Osteoblast (primary cell): ENCODE measurements at regions not wholly inside any gene's neighbourhood (a gene's known extent, or its start where the extent isn't known, plus 50 kb on each side); places are given as distances from the start of the nearest gene placed in this dataset.
"Not testable (repeated sequence)": the region's sequence is repeated elsewhere in the genome, so short reads cannot be mapped to it uniquely, and the experiment has no call there.

ENCODE experiments used
- DNase-seq: peaks from one replicate; pipeline ENCODE4 v3.0.0; 2011; ENCODE audit warnings: low spot score, mixed read lengths; ENCODE audit not compliant: insufficient read length; ENCODE audit errors: missing footprints
- H2AFZ ChIP-seq: 2 replicates; pipeline ENCODE4 v1.6.0; 2011; ENCODE audit warnings: mild to moderate bottlenecking, low read length
- H3K27ac ChIP-seq: 2 replicates; pipeline ENCODE4 v1.5.1; 2011; ENCODE audit warnings: mild to moderate bottlenecking, low read depth, low read length, moderate library complexity
- H3K27me3 ChIP-seq: 2 replicates; pipeline ENCODE4 v1.6.0; 2012; ENCODE audit warnings: mild to moderate bottlenecking, control low read depth, inconsistent platforms, low read length, moderate library complexity; ENCODE audit not compliant: insufficient read depth
- H3K36me3 ChIP-seq: 2 replicates; pipeline ENCODE4 v1.5.1; 2011; ENCODE audit warnings: mild to moderate bottlenecking, low read length, control low read depth, moderate library complexity; ENCODE audit not compliant: insufficient read depth
- H3K4me1 ChIP-seq: 2 replicates; pipeline ENCODE4 v1.5.1; 2011; ENCODE audit warnings: mild to moderate bottlenecking, low read length, control low read depth, moderate library complexity; ENCODE audit not compliant: insufficient read depth
- H3K4me2 ChIP-seq: 2 replicates; pipeline ENCODE4 v1.6.0; 2011; ENCODE audit warnings: mild to moderate bottlenecking, low read length; ENCODE audit not compliant: insufficient read depth
- H3K4me3 ChIP-seq: fragments of 200-600 bp; sonication (generic); 3 replicates; pipeline ENCODE4 v1.5.1; 2012; ENCODE audit warnings: mild to moderate bottlenecking, low read length, inconsistent platforms; ENCODE audit not compliant: insufficient read depth
- H3K79me2 ChIP-seq: 2 replicates; pipeline ENCODE4 v1.6.0; 2012; ENCODE audit warnings: mild to moderate bottlenecking, low read length, control low read depth, inconsistent platforms; ENCODE audit not compliant: insufficient read depth
- H3K9me3 ChIP-seq: 2 replicates; pipeline ENCODE4 v1.5.1; 2011; ENCODE audit warnings: low read depth, low read length, control low read depth
- H4K20me1 ChIP-seq: 2 replicates; pipeline ENCODE4 v1.6.0; 2012; ENCODE audit warnings: mild to moderate bottlenecking, low read length, control low read depth; ENCODE audit not compliant: insufficient read depth
- TF ChIP-seq, protein P1 (sequence below): IDR thresholded peaks from 2 replicates; pipeline ENCODE4 v1.5.1; 2011; ENCODE audit warnings: mild to moderate bottlenecking, low read depth, low read length, moderate library complexity; ENCODE audit errors: extremely low read depth

DNA sequence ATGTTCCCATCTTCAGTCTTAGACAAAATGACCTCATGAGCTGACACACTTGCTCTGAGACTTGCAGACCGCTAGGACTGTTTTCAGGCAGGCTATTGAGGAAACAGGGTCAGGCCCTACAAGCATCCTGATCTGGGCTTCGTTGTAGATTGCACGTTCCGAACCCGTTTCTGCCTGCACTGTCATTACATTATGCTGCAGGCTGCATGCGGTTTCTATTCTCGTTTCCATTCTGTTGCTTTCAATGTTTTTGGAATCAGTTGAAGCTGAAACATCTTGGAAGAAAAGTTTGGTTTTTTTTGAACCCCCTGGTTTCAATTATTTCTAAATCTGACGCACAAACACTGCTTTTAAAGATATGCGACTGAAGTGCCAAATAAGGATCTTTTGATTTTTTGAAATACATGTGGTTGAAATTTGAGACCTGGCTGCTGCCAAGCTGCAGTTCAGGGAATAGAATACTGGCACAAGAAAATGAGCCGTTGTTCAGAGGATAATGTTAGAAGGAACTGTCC, 716.1 kb upstream of the INTU start:
- Histone ChIP-seq H3K36me3 (no peaks in the 10 kb centered on the region), H3K4me2 (peak overlapping the region; percentile 79), H4K20me1 (no peaks in the 10 kb centered on the region), H2AFZ (peak overlapping the region; percentile 89), H3K27ac (peak overlapping the region; percentile 47), H3K4me1 (peaks cover 21% of the 10 kb centered on the region), H3K4me3 (peak overlapping the region; percentile 59), H3K27me3 (no peaks in the 10 kb centered on the region), H3K9me3 (no peaks in the 10 kb centered on the region), H3K79me2 (no peaks in the 10 kb centered on the region)
- no peak for DNase-seq
- TF ChIP-seq, protein P1, sequence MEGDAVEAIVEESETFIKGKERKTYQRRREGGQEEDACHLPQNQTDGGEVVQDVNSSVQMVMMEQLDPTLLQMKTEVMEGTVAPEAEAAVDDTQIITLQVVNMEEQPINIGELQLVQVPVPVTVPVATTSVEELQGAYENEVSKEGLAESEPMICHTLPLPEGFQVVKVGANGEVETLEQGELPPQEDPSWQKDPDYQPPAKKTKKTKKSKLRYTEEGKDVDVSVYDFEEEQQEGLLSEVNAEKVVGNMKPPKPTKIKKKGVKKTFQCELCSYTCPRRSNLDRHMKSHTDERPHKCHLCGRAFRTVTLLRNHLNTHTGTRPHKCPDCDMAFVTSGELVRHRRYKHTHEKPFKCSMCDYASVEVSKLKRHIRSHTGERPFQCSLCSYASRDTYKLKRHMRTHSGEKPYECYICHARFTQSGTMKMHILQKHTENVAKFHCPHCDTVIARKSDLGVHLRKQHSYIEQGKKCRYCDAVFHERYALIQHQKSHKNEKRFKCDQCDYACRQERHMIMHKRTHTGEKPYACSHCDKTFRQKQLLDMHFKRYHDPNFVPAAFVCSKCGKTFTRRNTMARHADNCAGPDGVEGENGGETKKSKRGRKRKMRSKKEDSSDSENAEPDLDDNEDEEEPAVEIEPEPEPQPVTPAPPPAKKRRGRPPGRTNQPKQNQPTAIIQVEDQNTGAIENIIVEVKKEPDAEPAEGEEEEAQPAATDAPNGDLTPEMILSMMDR: no peak

DNA sequence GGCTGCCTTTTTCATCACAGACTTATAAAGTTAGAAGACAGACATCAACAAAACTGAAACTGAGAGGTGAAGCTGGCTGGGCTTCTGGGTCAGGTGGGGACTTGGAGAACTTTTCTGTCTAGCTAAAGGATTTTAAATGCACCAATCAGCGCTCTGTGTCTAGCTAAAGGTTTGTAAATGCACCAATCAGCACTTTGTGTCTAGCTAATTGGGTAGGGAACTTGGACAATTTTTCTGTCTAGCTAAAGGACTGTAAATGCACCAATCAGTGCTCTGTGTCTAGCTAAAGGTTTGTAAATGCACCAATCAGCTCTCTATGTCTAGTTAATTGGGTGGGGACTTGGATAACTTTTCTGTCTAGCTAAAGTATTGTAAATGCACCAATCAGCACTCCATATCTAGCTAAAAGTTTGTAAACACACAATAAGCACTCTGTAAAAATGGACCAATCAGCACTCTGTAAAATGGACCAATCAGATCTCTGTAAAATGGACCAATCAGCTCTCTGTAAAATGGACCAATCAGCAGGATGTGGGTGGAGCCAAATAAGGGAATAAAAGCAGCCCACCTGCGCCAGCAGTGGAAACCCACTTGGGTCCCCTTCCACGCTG, 710.3 kb upstream of the INTU start:
- H4K20me1 ChIP-seq, H3K4me2 ChIP-seq, H3K9me3 ChIP-seq, H3K36me3 ChIP-seq, H3K4me1 ChIP-seq, H3K27ac ChIP-seq, H3K27me3 ChIP-seq, H2AFZ ChIP-seq, H3K4me3 ChIP-seq, H3K79me2 ChIP-seq, DNase-seq: not testable (repeated sequence)

DNA sequence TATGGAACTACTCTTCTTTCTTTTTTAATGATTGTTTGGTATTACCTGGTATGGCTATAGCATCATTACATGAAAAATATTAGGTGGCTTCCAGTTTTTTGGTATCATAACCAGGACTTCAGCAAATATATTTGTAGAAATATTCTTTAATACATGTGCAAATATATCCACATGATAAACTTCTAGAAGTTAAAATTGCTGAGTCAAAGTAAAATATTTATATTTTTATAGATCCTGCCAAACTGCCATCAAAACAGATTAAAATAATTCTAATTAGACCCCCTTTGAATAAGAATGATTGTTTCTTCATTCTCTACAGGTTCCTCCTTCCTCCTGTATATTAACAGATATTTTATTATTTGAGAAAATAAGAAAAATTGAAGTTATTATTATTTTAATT, 708.5 kb upstream of the INTU start:
- Histone ChIP-seq H3K27ac (no peak overlapping the region), H3K4me1 (no peaks in the 10 kb centered on the region), H3K79me2 (no peaks in the 10 kb centered on the region), H3K36me3 (no peaks in the 10 kb centered on the region), H3K4me2 (no peak overlapping the region), H3K4me3 (no peak overlapping the region), H2AFZ (no peak overlapping the region), H4K20me1 (no peaks in the 10 kb centered on the region), H3K27me3 (no peaks in the 10 kb centered on the region), H3K9me3 (no peaks in the 10 kb centered on the region)
- TF ChIP-seq, protein P1: no peak
- DNase-seq: no peak

DNA sequence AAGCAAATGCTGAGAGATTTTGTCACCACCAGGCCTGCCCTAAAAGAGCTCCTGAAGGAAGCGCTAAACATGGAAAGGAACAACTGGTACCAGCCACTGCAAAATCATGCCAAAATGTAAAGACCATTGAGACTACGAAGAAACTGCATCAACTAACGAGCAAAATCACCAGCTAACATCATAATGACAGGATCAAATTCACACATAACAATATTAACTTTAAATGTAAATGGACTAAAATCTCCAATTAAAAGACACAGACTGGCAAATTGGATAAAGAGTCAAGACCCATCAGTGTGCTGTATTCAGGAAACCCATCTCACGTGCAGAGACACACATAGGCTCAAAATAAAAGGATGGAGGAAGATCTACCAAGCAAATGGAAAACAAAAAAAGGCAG, 702.7 kb upstream of the INTU start:
- H3K27ac ChIP-seq, H3K4me3 ChIP-seq, H3K4me1 ChIP-seq, H2AFZ ChIP-seq, DNase-seq, H3K9me3 ChIP-seq, H3K4me2 ChIP-seq, H3K36me3 ChIP-seq, H3K79me2 ChIP-seq, H3K27me3 ChIP-seq, H4K20me1 ChIP-seq: not testable (repeated sequence)

DNA sequence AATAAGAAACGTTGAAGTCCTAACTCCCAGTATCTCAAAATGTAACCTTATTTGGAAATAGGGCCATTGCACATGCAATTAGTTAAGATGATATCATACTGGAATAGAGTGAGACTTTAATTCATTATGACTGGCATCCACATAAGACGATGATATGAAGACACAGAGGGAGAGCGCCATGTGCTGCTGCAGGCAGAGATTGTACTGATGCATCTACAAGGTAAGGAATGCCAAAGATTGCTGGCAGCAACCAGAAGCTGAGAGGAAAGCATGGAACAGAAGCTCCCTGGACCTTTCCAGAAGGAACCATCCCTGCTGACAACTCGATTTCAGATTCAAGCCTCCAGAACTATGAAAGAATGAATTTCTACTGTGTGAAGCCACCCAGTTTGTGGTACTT, 697.0 kb upstream of the INTU start:
- H3K27me3 ChIP-seq: no peaks in the 10 kb centered on the region
- no peak for DNase-seq
- H4K20me1 ChIP-seq: no peaks in the 10 kb centered on the region
- no peak overlapping the region for H2AFZ ChIP-seq
- no peaks in the 10 kb centered on the region for H3K9me3 ChIP-seq
- H3K4me1 ChIP-seq: peaks cover 12% of the 10 kb centered on the region
- H3K79me2 ChIP-seq: no peaks in the 10 kb centered on the region
- no peaks in the 10 kb centered on the region for H3K36me3 ChIP-seq
- TF ChIP-seq, protein P1: no peak
- H3K4me3 ChIP-seq: no peak overlapping the region
- H3K27ac ChIP-seq: no peak overlapping the region
- no peak overlapping the region for H3K4me2 ChIP-seq
